ENCODE measurements at regions not wholly inside any gene's neighbourhood (a gene's known extent, or its start where the extent isn't known, plus 50 kb on each side); places are given as distances from the start of the nearest gene placed in this dataset.

DNA sequence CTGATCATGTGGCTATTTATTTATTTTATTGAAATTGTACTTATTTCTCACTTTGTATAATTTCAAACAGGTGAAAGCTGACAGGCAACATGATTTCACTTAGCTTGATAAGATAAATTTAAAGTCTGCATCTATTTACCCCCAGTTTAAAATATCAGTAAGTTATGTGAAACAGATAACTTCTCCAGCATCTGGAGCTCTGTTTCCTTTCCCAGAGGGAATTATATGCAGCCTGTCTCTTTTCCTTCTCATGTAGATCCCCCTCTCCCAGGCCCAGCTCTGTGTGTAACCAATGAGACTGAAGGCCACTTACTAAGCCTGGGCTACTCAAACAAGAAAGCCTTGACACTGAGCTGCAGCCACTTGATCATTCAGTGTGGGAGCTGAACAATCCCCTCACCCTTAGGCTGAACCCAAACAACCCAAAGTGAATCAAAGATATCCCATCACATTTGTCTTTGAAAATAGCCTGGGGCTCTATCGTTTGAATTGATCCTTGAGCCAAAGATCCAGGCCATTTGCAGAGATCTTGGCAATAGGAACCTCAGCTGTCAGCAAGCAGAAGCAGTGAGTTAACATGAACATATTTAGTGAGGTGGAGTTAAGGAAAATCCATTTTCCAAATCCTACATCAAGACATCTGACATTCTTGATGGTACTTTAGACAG is 383.9 kb downstream of the TGFB2 start:
- no peaks in the 10 kb centered on the region for H3K27me3 ChIP-seq (ENCODE audit: control insufficient read depth in 1 of 2, insufficient read depth in 2 of 2, low read length in 2 of 2)
- no peak overlapping the region for H3K4me2 ChIP-seq (ENCODE audit: low read depth, low read length)
- DNase-seq (ENCODE audit: low spot score) (no peak), ATAC-seq (no peak), FAIRE-seq (no peak)
- 0% methylated on average over 1 of the region's 1 CpG for WGBS (ENCODE audit: low lambda C conversion rate)
- H3K27ac ChIP-seq (ENCODE audit: extremely low read length, insufficient read depth, low read length), result no peak overlapping the region
- H3K79me2 ChIP-seq (ENCODE audit: insufficient read depth, low read length), result no peaks in the 10 kb centered on the region
- no peak overlapping the region for H3K4me3 ChIP-seq (replicated peaks in 1 of 3; ENCODE audit: insufficient read depth in 1 of 3, low read depth in 2 of 3, low read length in 3 of 3)
- no peaks in the 10 kb centered on the region for H3K4me1 ChIP-seq (ENCODE audit: insufficient read depth, low read length)
- POLR2A ChIA-PET, result no interaction called here
- in situ Hi-C loops (cut with HindIII; ENCODE audit: extremely low pct_ligation_motif_present, low pct_unique_long_range_greater_than_20kb), result no loop called here
- no peak for TF ChIP-seq ZNF296 (CRISPR knock-in tag; conservative IDR thresholded peaks at IDR 0.05)
- no peaks in the 10 kb centered on the region for H4K20me1 ChIP-seq (ENCODE audit: insufficient read depth, low read length)
- no peak overlapping the region for H2AFZ ChIP-seq (ENCODE audit: low read length)
- H3K9me3 ChIP-seq (ENCODE audit: low read length), result no peaks in the 10 kb centered on the region
- no peak overlapping the region for H3K9ac ChIP-seq (ENCODE audit: insufficient read depth, low read depth, low read length)
- H3K36me3 ChIP-seq (replicated peaks in 1 of 2; ENCODE audit: control insufficient read depth in 1 of 2, insufficient read depth in 2 of 2, low read length in 2 of 2), result no peaks in the 10 kb centered on the region
- no TSS peak for BruUV-seq (replicated peaks)
- CTCF ChIA-PET (ENCODE audit: low intra/inter-chr PET ratio, low total read pairs), result no interaction called here
- intact Hi-C loops (cut with micrococcal nuclease; ENCODE audit: unreplicated experiment), result no loop called here

DNA sequence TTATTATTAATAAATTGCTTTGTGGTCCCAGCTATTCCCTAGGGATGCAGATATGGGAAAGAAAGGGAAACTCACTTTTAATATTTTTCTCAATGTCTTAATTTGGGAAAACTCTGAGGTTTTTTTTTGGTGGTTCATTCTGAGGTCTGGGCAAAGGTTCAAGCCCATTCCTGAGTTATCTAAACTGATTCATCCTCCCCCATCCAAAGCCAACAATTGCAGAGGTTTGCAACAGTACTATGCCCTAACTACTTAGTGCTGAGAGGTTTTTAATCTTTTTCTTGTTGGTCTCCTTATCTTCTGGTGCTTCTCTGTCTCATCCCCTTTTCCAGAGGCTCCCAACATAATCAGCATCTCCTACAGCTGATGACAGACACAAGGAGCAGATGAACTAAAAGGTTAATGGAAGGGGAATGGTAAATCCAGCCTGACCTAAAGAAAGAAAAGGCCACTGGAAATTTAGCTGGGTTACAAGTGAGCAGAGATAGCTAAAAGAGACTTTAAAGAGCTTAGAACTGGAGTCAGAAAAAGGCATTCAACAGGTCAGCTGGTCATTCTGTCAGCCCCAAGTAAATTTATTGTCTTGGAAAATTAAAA is 390.4 kb downstream of the TGFB2 start:
- no peak overlapping the region for H3K9ac ChIP-seq (ENCODE audit: insufficient read depth, low read depth, low read length)
- ATAC-seq (no peak), FAIRE-seq (no peak), DNase-seq (ENCODE audit: low spot score) (no peak)
- H3K9me3 ChIP-seq (ENCODE audit: low read length), result no peaks in the 10 kb centered on the region
- no peaks in the 10 kb centered on the region for H4K20me1 ChIP-seq (ENCODE audit: insufficient read depth, low read length)
- H3K27ac ChIP-seq (ENCODE audit: extremely low read length, insufficient read depth, low read length), result no peak overlapping the region
- H3K4me2 ChIP-seq (ENCODE audit: low read depth, low read length), result no peak overlapping the region
- H3K36me3 ChIP-seq (replicated peaks in 1 of 2; ENCODE audit: control insufficient read depth in 1 of 2, insufficient read depth in 2 of 2, low read length in 2 of 2), result no peaks in the 10 kb centered on the region
- no peak overlapping the region for H2AFZ ChIP-seq (ENCODE audit: low read length)
- no peaks in the 10 kb centered on the region for H3K27me3 ChIP-seq (ENCODE audit: control insufficient read depth in 1 of 2, insufficient read depth in 2 of 2, low read length in 2 of 2)
- CTCF ChIA-PET (ENCODE audit: low intra/inter-chr PET ratio, low total read pairs), result no interaction called here
- POLR2A ChIA-PET, result no interaction called here
- H3K4me1 ChIP-seq (ENCODE audit: insufficient read depth, low read length), result no peaks in the 10 kb centered on the region
- H3K4me3 ChIP-seq (replicated peaks in 1 of 3; ENCODE audit: insufficient read depth in 1 of 3, low read depth in 2 of 3, low read length in 3 of 3), result no peak overlapping the region
- intact Hi-C loops (cut with micrococcal nuclease; ENCODE audit: unreplicated experiment), result no loop called here
- BruUV-seq (replicated peaks), result no TSS peak
- no peaks in the 10 kb centered on the region for H3K79me2 ChIP-seq (ENCODE audit: insufficient read depth, low read length)
- in situ Hi-C loops (cut with HindIII; ENCODE audit: extremely low pct_ligation_motif_present, low pct_unique_long_range_greater_than_20kb), result no loop called here
- TF ChIP-seq, protein P1, sequence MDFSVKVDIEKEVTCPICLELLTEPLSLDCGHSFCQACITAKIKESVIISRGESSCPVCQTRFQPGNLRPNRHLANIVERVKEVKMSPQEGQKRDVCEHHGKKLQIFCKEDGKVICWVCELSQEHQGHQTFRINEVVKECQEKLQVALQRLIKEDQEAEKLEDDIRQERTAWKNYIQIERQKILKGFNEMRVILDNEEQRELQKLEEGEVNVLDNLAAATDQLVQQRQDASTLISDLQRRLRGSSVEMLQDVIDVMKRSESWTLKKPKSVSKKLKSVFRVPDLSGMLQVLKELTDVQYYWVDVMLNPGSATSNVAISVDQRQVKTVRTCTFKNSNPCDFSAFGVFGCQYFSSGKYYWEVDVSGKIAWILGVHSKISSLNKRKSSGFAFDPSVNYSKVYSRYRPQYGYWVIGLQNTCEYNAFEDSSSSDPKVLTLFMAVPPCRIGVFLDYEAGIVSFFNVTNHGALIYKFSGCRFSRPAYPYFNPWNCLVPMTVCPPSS (IDR thresholded peaks at IDR 0.05), result no peak
- TF ChIP-seq, protein P2, sequence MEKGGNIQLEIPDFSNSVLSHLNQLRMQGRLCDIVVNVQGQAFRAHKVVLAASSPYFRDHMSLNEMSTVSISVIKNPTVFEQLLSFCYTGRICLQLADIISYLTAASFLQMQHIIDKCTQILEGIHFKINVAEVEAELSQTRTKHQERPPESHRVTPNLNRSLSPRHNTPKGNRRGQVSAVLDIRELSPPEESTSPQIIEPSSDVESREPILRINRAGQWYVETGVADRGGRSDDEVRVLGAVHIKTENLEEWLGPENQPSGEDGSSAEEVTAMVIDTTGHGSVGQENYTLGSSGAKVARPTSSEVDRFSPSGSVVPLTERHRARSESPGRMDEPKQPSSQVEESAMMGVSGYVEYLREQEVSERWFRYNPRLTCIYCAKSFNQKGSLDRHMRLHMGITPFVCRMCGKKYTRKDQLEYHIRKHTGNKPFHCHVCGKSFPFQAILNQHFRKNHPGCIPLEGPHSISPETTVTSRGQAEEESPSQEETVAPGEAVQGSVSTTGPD (CRISPR knock-in tag; IDR thresholded peaks at IDR 0.05), result no peak
- TF ChIP-seq ZNF34 (CRISPR knock-in tag; IDR thresholded peaks at IDR 0.05; ENCODE audit: borderline replicate concordance) (no peak), MAZ (IDR thresholded peaks at IDR 0.05; ENCODE audit: borderline replicate concordance, low read depth, low read length) (no peak), MAZ (CRISPR knock-in tag; IDR thresholded peaks at IDR 0.05; ENCODE audit: low read depth) (no peak), ZNF143 (CRISPR knock-in tag; IDR thresholded peaks at IDR 0.05) (no peak), NFYB (CRISPR knock-in tag; IDR thresholded peaks at IDR 0.05) (no peak), KDM6A (CRISPR knock-in tag; IDR thresholded peaks at IDR 0.05; ENCODE audit: low read depth) (no peak)
- TF ChIP-seq, protein P3, sequence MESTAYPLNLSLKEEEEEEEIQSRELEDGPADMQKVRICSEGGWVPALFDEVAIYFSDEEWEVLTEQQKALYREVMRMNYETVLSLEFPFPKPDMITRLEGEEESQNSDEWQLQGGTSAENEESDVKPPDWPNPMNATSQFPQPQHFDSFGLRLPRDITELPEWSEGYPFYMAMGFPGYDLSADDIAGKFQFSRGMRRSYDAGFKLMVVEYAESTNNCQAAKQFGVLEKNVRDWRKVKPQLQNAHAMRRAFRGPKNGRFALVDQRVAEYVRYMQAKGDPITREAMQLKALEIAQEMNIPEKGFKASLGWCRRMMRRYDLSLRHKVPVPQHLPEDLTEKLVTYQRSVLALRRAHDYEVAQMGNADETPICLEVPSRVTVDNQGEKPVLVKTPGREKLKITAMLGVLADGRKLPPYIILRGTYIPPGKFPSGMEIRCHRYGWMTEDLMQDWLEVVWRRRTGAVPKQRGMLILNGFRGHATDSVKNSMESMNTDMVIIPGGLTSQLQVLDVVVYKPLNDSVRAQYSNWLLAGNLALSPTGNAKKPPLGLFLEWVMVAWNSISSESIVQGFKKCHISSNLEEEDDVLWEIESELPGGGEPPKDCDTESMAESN (CRISPR knock-in tag; conservative IDR thresholded peaks at IDR 0.05), result no peak
- TF ChIP-seq, protein P4, sequence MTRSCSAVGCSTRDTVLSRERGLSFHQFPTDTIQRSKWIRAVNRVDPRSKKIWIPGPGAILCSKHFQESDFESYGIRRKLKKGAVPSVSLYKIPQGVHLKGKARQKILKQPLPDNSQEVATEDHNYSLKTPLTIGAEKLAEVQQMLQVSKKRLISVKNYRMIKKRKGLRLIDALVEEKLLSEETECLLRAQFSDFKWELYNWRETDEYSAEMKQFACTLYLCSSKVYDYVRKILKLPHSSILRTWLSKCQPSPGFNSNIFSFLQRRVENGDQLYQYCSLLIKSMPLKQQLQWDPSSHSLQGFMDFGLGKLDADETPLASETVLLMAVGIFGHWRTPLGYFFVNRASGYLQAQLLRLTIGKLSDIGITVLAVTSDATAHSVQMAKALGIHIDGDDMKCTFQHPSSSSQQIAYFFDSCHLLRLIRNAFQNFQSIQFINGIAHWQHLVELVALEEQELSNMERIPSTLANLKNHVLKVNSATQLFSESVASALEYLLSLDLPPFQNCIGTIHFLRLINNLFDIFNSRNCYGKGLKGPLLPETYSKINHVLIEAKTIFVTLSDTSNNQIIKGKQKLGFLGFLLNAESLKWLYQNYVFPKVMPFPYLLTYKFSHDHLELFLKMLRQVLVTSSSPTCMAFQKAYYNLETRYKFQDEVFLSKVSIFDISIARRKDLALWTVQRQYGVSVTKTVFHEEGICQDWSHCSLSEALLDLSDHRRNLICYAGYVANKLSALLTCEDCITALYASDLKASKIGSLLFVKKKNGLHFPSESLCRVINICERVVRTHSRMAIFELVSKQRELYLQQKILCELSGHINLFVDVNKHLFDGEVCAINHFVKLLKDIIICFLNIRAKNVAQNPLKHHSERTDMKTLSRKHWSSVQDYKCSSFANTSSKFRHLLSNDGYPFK (CRISPR knock-in tag; IDR thresholded peaks at IDR 0.05; ENCODE audit: borderline replicate concordance), result no peak

Data from HepG2 (cell line).